HepG2 (cell line): ENCODE measurements at regions not wholly inside any gene's neighbourhood (a gene's known extent, or its start where the extent isn't known, plus 50 kb on each side); places are given as distances from the start of the nearest gene placed in this dataset.

ENCODE experiments used
- ATAC-seq: fragments of 200-7000 bp; cut with Tn5 transposase; 3 replicates; pipeline ENCODE4 v1.9.1; 2020; ENCODE audit warnings: mild to moderate bottlenecking, moderate library complexity
- BruUV-seq: library from RNA; stranded (reverse); fragments of 400-500 nt; replicated peaks from 2 replicates; lab custom pipeline; 2021; lab: Mats Ljungman, UMichigan
- CTCF ChIA-PET: fragments of 300-600 bp; formaldehyde crosslinking; extraction: SDS; loops from one replicate; lab custom pipeline; 2021; ENCODE audit warnings: low total read pairs, inconsistent platforms, low intra/inter-chr PET ratio; lab: Yijun Ruan, JAX
- POLR2A ChIA-PET: fragments of 350-600 bp; sonication (Branson Sonifier 250); formaldehyde crosslinking; loops from one replicate; lab custom pipeline; 2020; ENCODE audit warnings: antibody characterized with exemption, inconsistent platforms; lab: Yijun Ruan, JAX
- DNase-seq: peaks from one replicate; pipeline ENCODE4 v3.0.0-alpha.2; 2015; ENCODE audit warnings: low spot score
- FAIRE-seq: peaks from 3 replicates; lab custom pipeline; 2011; peaks lifted over from hg19 to GRCh38; lab: Jason Lieb, UNC
- H2AFZ ChIP-seq: one replicate; pipeline ENCODE4 v1.6.1; 2011; ENCODE audit warnings: low read length, inconsistent platforms
- H3K27ac ChIP-seq: fragments of 300-600 bp; 3 replicates; pipeline ENCODE4 v1.8.0; 2011; ENCODE audit warnings: mixed run types, mild to moderate bottlenecking, mixed read lengths, low read length, inconsistent platforms; ENCODE audit not compliant: insufficient read depth; ENCODE audit errors: extremely low read length
- H3K27me3 ChIP-seq, 2 experiments: fragments of 200-600 bp in 1 of 2; 2 replicates in 1 of 2; 3 replicates in 1 of 2; pipeline versions ENCODE4 v1.6.0 to v1.8.0; 2011; ENCODE audit warnings: low read length in 2 of 2, mild to moderate bottlenecking in 2 of 2, moderate library complexity in 2 of 2, inconsistent platforms in 1 of 2; ENCODE audit not compliant: insufficient read depth in 2 of 2, control insufficient read depth in 1 of 2
- H3K36me3 ChIP-seq, 2 experiments: fragments of 200-600 bp in 1 of 2; replicated peaks in 1 of 2; 2 replicates in 1 of 2; 3 replicates in 1 of 2; pipeline versions ENCODE4 v1.5.1 to v1.8.0; 2011; ENCODE audit warnings: low read length in 2 of 2, inconsistent platforms in 1 of 2; ENCODE audit not compliant: insufficient read depth in 2 of 2, control insufficient read depth in 1 of 2
- H3K4me1 ChIP-seq: 2 replicates; pipeline ENCODE4 v1.5.1; 2012; ENCODE audit warnings: low read length, inconsistent platforms; ENCODE audit not compliant: insufficient read depth
- H3K4me2 ChIP-seq: 2 replicates; pipeline ENCODE4 v1.6.0; 2011; ENCODE audit warnings: low read depth, low read length, inconsistent platforms
- H3K4me3 ChIP-seq, 3 experiments: fragments of 200-600 bp in 1 of 3; sonication (generic), shearing (Covaris generic) in 1 of 3; replicated peaks in 1 of 3; 2 replicates each; pipeline ENCODE4 v1.5.1; 2011 to 2016; ENCODE audit warnings: low read length in 3 of 3, inconsistent platforms in 2 of 3, low read depth in 2 of 3, mild to moderate bottlenecking in 2 of 3, control low read depth in 1 of 3, mixed read lengths in 1 of 3; ENCODE audit not compliant: insufficient read depth in 1 of 3
- H3K79me2 ChIP-seq: one replicate; pipeline ENCODE4 v1.6.1; 2011; ENCODE audit warnings: low read length, inconsistent platforms; ENCODE audit not compliant: insufficient read depth
- H3K9ac ChIP-seq: 2 replicates; pipeline ENCODE4 v1.6.0; 2011; ENCODE audit warnings: mild to moderate bottlenecking, low read depth, low read length, inconsistent platforms; ENCODE audit not compliant: insufficient read depth
- H3K9me3 ChIP-seq: 2 replicates; pipeline ENCODE4 v1.5.1; 2012; ENCODE audit warnings: mild to moderate bottlenecking, low read length
- H4K20me1 ChIP-seq: 2 replicates; pipeline ENCODE4 v1.6.0; 2011; ENCODE audit warnings: inconsistent platforms, mild to moderate bottlenecking, low read length, moderate library complexity; ENCODE audit not compliant: insufficient read depth
- ARNT ChIP-seq: fragments of 450-650 bp; IDR thresholded peaks from 2 replicates; pipeline ENCODE4 v1.6.1; 2017
- ETS1 ChIP-seq: sonication (generic); formaldehyde crosslinking; IDR thresholded peaks from 2 replicates; pipeline ENCODE4 v1.4.0; 2020; ENCODE audit warnings: missing genetic modification reagents
- GTF2F1 ChIP-seq: fragments of 150-350 bp; IDR thresholded peaks from 2 replicates; pipeline ENCODE4 v1.6.1; 2014; ENCODE audit warnings: low read length
- HOMEZ ChIP-seq: IDR thresholded peaks from 2 replicates; pipeline ENCODE4 v1.6.1; 2016; ENCODE audit warnings: low read depth
- KLF12 ChIP-seq: sonication (generic); formaldehyde crosslinking; IDR thresholded peaks from 2 replicates; pipeline ENCODE4 v1.4.0; 2020; ENCODE audit warnings: missing genetic modification reagents, borderline replicate concordance
- MLLT10 ChIP-seq: sonication (generic); formaldehyde crosslinking; IDR thresholded peaks from 2 replicates; pipeline ENCODE4 v1.4.0; 2020; ENCODE audit warnings: missing genetic modification reagents
- MXD4 ChIP-seq: IDR thresholded peaks from 2 replicates; pipeline ENCODE4 v1.6.1; 2016; ENCODE audit warnings: mild to moderate bottlenecking, missing biosample characterization, missing genetic modification reagents
- PHF21A ChIP-seq: sonication (generic); formaldehyde crosslinking; IDR thresholded peaks from 2 replicates; pipeline ENCODE4 v1.5.0; 2020; ENCODE audit warnings: mild to moderate bottlenecking, missing genetic modification reagents
- RXRA ChIP-seq: sonication (generic); formaldehyde crosslinking; IDR thresholded peaks from 2 replicates; pipeline ENCODE4 v1.5.1; 2020; ENCODE audit warnings: missing genetic modification reagents
- SNAPC4 ChIP-seq: sonication (generic); formaldehyde crosslinking; IDR thresholded peaks from 2 replicates; pipeline ENCODE4 v1.4.0; 2020; ENCODE audit warnings: mild to moderate bottlenecking, missing genetic modification reagents
- STAG1 ChIP-seq: sonication (generic); formaldehyde crosslinking; IDR thresholded peaks from 2 replicates; pipeline ENCODE4 v1.4.0; 2020; ENCODE audit warnings: missing genetic modification reagents
- TEAD2 ChIP-seq: sonication (generic); formaldehyde crosslinking; IDR thresholded peaks from 2 replicates; pipeline ENCODE4 v1.9.0; 2021; ENCODE audit warnings: missing genetic modification reagents
- THAP11 ChIP-seq: IDR thresholded peaks from 2 replicates; pipeline ENCODE4 v1.6.1; 2016; ENCODE audit warnings: missing biosample characterization, missing genetic modification reagents
- THAP8 ChIP-seq: sonication (generic); formaldehyde crosslinking; IDR thresholded peaks from 2 replicates; pipeline ENCODE4 v1.5.1; 2020; ENCODE audit warnings: missing genetic modification reagents, mild to moderate bottlenecking, borderline replicate concordance
- ZNF101 ChIP-seq: sonication (generic); formaldehyde crosslinking; IDR thresholded peaks from 2 replicates; pipeline ENCODE4 v1.4.0; 2020; ENCODE audit warnings: mild to moderate bottlenecking, low read depth, missing genetic modification reagents, borderline replicate concordance
- ZNF615 ChIP-seq: sonication (generic); formaldehyde crosslinking; IDR thresholded peaks from 2 replicates; pipeline ENCODE4 v1.5.0; 2020; ENCODE audit warnings: mild to moderate bottlenecking, missing genetic modification reagents, borderline replicate concordance
- ZNF788 ChIP-seq: sonication (generic); formaldehyde crosslinking; IDR thresholded peaks from 2 replicates; pipeline ENCODE4 v1.5.0; 2020; ENCODE audit warnings: mild to moderate bottlenecking, missing genetic modification reagents, borderline replicate concordance
- ZNF816 ChIP-seq: sonication (generic); formaldehyde crosslinking; IDR thresholded peaks from 2 replicates; pipeline ENCODE4 v1.8.0; 2022; ENCODE audit warnings: missing genetic modification reagents, mild to moderate bottlenecking, borderline replicate concordance
- WGBS: methylation state at CpG from one replicate; pipeline ENCODE4 v1.1.6; 2017; ENCODE audit warnings: low lambda C conversion rate; 5-methylcytosine and 5-hydroxymethylcytosine counted together
- in situ Hi-C: cut with HindIII; loops from 2 replicates; pipeline ENCODE4 v1.10.0; 2017; ENCODE audit warnings: low pct_unique_long_range_greater_than_20kb; ENCODE audit not compliant: extremely low pct_ligation_motif_present
- intact Hi-C: fragments of 100-400 bp; cut with micrococcal nuclease; formaldehyde crosslinking; loops from one replicate; pipeline ENCODE4 v1.10.0; 2022; ENCODE audit not compliant: unreplicated experiment

GRCh38 chr5:61735995-61736394, 403.9 kb downstream of the ZSWIM6 start:
- Histone ChIP-seq H3K27me3 (no peaks in the 10 kb centered on the region), H3K9ac (no peak overlapping the region), H3K36me3 (no peaks in the 10 kb centered on the region), H3K4me3 (no peak overlapping the region), H3K4me1 (no peaks in the 10 kb centered on the region), H3K79me2 (no peaks in the 10 kb centered on the region), H2AFZ (no peak overlapping the region), H3K4me2 (no peak overlapping the region), H3K27ac (no peak overlapping the region), H4K20me1 (no peaks in the 10 kb centered on the region), H3K9me3 (no peaks in the 10 kb centered on the region)
- BruUV-seq = no TSS peak
- no peak for ATAC-seq
- 0% methylated on average over 2 of the region's 2 CpGs for WGBS
- DNase-seq = no peak
- intact Hi-C loops = no loop called here
- FAIRE-seq = no peak
- ChIA-PET POLR2A (no interaction called here), CTCF (no interaction called here)
- in situ Hi-C loops = no loop called here
- no peak for TF ChIP-seq MLLT10 (CRISPR knock-in tag)
- TF ChIP-seq ARNT = no peak
- TF ChIP-seq THAP11 (CRISPR knock-in tag) = no peak
- TF ChIP-seq GTF2F1 = no peak
- no peak for TF ChIP-seq ZNF816 (CRISPR knock-in tag)
- TF ChIP-seq THAP8 = no peak
- no peak for TF ChIP-seq ZNF788
- no peak for TF ChIP-seq SNAPC4 (CRISPR knock-in tag)
- TF ChIP-seq ZNF101 (CRISPR knock-in tag) = no peak
- no peak for TF ChIP-seq TEAD2 (CRISPR knock-in tag)
- TF ChIP-seq KLF12 (CRISPR knock-in tag) = no peak
- no peak for TF ChIP-seq ZNF615 (CRISPR knock-in tag)
- no peak for TF ChIP-seq ETS1 (CRISPR knock-in tag)
- TF ChIP-seq HOMEZ = no peak
- no peak for TF ChIP-seq MXD4
- TF ChIP-seq PHF21A = no peak
- TF ChIP-seq RXRA (CRISPR knock-in tag) = no peak
- TF ChIP-seq STAG1 = no peak
